ENCODE measurements at regions not wholly inside any gene's neighbourhood (a gene's known extent, or its start where the extent isn't known, plus 50 kb on each side); places are given as distances from the start of the nearest gene placed in this dataset.

DNA sequence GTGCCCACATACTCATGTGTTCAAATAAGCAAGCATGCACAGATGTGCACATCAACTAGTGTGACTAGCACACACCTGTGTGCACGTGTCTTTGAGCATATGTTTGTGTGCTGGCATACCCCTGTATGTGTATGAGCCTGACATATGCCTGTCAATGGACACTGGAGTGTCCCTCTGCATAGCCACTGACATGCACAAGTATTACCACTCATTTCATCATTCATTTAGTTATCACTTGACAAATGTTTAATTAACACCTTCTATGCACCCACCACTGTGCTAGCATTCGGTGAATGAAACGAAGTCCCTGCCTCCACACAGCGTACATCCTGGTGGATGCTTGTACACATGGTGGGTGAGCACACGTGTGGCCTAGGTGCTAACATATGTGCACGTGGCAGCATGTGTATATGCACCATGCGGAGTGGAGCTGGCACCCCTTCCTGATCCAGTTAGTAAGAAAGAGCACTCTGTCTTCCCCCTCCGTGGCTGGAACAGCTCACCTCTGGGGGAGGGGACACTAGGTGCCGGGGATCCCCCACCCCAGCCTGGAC is 112.0 kb downstream of the CHST1 start:
- no peak for DNase-seq

DNA sequence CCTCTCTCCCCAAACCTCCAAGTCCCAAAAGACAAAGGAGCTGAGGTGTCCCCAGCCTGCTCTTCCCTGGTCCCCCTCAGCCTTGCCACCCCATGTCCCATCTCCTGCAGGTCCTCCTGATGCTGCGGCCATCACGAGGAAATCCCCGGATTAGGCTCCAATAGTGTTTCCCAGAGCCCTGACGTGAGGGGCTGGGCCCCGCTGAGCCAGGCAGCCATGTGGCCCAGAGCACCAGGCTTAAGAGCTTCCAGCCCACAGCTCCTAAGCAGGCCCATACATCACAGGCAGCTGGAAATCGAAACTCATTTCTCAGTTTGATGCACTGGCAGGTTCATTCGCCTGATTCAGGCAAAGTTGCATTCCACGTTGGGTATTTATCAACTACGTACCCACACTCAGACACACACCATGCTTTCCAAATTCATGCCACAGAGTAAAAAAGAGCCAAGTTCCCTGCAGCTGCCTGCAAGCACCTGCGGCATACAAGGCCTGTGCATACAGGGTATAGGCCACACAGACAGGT is 114.2 kb downstream of the CHST1 start:
- DNase-seq, result no peak

DNA sequence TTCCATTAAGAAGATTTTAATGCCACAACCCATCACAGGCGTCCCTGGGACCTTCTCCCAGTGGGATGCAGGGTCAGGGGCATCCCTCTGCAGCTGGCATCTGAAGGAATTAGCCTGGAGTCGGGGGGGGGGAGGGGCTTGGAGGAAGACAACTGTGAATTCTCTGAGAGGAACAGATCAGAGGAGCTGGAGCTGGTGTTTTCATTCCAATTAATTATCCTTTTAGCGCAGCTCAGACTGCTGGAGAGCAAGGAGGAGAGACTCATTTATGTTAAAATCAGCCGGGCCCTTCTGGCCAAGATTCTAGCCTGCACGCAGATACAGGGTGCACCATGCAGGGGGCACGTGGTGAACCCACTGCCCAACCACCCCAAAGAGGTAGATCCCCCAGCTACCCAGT is 116.2 kb downstream of the CHST1 start:
- no peak for DNase-seq

DNA sequence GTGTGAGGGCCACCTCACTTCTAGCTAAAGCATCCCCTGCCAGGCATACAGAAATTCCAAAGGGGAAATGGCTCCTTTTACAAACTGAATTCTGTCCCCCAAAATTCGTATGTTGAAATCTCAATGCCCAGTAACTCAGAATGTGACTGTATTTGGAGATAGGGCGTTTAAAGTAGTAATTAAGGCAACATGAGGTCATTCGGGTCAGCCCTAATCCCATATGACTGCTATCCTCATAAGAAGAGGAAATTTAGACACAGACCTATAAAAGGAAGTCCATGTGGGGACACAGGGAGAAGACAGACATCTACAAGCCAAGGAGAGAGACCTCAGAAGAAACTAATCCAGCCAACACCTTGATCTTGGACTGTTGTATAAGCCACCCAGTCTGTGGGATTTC is 119.1 kb downstream of the CHST1 start:
- no peak for DNase-seq

DNA sequence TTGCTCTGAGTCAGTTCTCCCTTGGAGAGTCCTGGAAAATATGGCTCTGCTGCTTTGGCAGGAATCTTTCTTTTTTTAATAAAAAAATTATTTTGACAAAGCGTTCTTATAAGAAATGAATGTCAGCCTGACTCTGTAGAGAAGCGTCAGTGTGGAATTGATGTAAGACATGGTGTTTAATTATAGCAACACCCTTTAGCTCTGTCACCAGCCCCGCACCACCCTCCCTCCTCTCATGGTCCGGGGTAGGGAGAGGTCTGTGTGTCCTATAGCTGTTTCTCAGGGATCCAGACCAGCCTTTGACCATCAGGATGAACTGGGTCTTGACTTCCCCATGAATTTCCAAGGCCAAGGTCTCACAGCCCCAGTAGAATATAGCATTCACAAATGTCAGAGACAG is 120.6 kb downstream of the CHST1 start:
- no peak for DNase-seq

DNA sequence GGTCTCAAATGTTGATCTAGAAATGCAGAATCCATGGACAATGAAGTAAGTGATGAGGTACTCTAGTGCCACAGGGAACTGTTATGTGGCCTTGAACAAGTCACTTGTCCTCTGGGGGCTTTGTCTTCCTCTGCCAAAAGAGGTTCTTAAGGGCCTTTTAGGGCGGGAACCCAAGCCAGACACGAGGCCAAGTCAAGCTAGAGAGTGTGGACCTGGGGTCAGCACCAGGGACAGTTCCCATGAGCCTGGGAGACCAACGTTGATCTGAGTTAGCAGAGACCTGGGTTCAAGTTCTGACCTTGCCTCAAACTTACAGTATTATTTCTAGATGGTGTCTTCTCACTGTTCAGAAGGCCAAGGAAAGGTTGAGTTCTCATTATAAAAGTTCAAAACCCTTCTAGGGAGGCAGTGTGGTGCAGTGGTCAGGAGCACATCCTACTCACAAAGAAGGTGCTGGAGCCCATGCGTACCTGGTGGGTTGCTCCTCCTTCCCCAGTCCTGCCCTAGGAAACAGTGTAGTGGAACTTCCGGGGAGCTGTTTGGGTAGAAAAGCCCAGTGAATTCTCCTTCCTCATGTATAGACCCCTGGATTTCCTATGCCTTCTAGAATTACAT is 121.5 kb downstream of the CHST1 start:
- no peak for DNase-seq

DNA sequence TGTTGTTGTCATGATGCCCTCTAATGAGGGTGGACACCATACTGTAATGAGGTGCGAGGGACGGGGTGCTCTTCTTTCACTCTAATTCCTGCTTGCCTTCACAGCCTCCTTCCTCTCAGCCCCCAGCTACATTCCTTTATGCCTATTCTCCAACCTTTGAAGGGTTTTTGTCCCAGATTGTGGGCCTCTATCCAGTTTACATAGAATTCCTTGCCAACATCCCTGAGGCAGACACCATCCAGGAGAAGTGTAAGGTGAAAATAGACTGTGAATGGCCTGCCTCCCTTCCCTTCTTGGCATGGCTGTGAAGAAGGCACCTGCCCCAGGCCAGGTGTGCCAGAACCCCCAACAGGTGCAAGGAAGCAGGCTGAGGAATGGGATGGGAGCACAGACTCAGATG is 122.3 kb downstream of the CHST1 start:
- no peak for DNase-seq

DNA sequence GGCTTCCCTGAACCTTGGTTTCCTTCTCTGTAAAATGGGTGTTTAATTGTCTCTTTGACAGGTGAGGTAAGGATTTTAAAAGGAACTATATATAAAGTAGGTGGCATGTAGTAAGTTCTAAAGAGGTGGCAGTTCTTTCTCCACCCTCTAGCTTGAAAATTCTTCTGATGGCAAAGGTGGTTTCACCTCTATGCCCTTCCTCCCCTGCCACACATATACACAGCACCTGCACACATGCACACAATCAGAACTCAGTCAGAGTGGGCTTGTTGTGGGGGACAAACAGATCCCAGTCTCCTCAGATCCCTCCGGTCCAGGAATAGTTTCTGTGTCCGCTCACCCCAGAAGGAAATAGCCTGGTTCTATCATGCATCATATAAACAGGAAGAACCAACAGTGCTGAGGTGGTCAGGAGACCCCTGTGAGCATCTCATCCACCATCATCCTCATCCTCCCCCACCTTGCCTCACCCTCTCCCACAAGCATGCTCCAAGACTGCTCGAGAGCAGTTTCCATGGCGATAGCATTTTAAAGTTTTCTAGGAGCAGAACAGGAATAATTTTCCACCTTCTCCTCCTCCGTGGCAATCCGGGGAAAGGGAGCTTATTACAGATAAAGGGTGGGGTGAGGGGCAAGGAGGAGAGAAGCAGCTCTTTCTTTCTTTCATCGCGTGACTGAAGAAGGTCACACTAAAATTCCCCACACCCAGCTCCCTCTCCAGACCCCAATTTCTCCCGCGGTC is 123.6 kb downstream of the CHST1 start:
- DNase-seq, result no peak

DNA sequence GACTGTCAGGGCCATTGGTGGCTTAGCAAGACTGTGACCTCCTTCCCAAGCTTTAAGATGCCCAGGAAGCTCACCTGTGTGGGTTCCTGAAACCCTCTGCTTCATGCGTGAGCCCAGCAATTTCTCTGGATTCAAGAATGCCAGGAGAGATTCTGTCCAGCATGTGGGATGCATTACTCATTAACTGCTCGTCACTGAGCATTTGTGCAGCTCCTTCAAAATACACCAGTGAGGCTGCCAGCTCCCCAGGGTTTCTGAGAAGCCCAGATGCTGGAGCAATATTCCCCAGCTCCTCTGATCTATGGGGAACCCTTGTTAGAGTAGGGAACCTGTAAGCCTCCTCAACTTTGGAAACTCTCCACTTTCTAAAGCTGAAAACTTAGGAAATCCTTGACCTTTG is 126.5 kb downstream of the CHST1 start:
- no peak for DNase-seq

DNA sequence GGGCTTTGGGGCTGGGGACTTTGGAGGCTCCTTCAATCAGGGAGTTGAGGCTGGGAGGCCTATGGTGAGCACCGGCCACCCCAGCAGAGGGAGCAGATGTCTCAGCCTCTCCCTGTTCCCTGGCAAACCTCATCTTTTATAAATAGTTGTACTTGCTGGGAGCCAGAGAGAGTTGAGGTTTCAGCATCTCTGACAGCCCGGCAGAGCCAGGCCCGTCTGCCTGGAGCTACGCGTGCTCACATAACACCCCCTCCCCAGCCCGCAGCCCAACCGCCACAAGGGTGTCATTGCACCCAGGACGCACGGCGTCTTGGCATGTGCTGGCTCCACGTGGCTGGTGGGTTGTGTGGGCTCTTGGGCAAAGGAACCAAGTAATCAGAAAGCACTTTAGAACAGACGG is 127.1 kb downstream of the CHST1 start:
- no peak for DNase-seq

DNA sequence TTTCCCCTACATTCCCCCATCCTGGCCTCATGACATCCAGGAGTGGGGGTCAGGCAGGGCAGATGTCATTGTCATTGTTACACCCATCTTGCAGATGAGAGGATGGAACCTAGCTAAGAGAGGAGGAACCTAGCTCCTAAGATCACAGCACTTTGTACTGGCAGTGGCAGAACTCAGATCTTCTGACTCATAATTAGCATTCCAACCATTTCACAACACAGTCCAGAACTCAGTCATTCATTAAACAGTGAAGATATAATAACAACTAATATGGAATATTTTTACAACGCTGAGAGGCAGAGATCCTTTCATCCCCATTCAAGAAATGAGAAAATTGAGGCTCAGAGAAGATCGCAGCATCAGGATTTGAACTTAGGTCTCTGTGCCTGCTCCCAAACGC is 127.8 kb downstream of the CHST1 start:
- DNase-seq, result no peak

DNA sequence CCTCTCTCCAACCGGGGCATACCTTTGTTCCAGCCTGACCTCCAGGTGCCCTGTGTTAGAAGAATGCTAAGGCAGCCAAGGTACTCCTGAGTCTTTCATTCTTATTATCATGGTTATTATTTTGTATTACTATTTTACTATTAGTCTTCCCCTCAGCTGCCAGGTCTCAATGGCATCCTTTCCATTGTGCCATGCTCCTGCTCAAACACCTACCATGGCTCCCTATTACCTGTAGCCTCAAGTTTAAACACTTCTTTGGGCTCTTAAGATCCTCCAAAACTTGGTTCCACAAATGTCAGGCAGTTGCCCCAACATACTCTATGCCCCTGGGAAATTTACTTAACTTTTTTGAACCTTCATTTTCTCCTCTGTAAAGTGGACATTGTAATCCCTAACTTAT is 130.4 kb downstream of the CHST1 start:
- no peak for DNase-seq

DNA sequence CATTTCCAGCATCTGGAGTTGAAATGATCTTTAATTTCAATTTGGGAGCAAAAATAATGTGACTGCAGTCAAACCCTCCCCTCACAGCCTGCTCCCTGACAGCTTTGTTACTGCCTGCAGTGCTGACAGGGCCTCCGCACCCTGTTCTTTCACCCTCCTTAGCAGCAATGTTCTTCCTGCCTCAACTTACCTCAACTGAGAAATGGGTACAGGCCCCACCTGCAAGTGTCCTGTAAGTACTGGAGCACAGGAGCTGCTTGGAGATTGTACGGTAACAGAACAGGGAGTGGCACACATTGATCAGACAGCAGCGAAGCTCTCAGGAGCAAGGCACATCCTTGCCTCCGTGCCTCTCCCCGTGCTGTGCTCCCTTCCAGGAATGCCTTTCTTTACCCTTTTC is 131.3 kb downstream of the CHST1 start:
- no peak for DNase-seq

DNA sequence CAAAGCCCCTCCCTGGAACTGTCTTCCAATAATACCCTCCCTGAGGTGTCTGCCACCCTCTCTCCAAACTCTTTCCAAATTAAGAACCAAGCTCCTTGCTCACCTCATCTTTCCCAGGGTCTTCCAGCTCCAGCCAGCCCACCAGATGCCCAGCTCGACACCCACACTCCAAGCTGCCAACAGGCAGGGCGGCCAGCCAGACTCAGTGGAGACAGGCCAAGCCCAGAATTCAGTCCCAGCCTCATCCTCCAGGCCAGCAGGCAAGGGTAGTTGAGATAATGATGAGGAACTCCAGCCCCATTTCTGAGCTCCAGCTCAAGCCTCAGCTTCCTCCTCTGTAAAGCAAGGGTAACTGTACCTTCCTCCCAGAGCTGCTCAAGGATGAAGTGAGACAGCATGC is 132.9 kb downstream of the CHST1 start:
- DNase-seq, result no peak

DNA sequence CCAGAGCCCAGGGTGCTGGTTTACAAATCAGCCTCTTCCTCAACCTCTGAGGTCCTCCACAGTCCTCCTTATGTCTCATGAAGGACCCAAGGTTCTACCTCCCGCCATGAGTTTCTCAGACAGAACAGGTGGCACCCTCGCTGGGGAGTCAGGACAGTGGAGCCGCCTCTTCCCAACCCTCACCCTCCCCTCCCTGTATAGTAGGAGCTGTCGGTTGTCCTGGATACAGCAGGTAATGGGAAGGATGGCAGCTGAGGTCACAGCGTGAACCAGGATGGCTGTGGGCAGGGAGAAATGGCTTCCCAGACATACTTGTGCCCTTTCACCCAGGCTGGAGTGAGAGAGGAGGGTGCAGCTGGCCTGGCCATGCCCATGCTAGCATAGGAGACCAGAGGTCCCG is 134.6 kb downstream of the CHST1 start:
- DNase-seq, result no peak

DNA sequence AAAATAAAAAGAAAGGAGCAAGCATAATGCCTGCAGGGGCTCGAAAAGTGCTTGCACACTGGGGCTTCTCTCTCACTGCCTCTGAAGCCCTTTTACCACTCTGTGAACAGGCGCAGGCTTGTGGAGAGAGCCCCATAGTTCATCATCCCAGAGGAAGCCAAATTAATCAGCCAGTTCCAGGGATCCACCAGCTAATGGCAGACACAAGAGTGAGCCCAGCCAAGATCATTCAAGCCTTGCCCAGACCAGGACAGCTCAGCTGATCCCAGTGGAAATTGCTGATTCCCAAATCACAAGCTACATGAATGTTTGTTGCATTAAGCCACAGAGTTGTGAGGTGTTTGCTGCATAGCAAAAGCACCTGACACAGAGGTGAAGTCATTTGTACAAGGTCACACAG is 135.3 kb downstream of the CHST1 start:
- DNase-seq, result no peak

DNA sequence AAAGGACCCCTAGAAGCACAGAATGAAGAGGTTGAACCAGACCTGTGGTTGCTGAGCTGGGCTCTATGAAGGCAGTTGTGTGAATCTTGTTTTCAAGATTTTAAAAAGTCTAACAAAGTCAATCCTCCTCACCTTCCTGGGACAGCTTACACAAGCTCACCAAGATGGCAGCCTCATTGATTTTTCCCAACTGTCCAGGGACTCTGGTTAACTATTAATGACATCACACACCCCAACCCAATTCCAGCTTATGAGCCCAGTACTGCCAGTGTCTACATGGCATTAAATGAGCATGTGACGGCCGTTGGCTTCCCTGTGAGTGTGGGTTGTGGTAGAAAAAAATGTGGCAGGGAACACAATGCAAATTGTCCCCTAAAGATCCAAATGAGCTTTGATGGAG is 137.0 kb downstream of the CHST1 start:
- DNase-seq, result no peak

DNA sequence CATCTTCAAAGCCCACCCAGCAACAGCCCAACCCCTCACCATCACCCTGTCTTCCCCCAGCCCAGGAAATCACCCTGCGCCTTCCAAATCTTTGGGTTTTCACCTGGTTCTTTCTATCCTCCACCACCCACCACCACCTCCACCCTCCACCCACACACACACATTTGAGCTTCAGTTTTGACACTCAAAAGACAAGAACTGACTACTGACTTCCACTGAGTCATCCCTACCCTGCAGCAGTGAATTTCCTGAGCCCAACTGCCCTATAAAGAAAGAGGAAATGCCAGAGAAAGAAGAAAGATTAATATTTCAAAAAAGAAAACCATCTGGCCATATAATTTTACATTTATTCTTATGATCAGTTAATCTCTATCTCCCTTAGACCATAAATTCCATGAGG is 137.5 kb downstream of the CHST1 start:
- no peak for DNase-seq

DNA sequence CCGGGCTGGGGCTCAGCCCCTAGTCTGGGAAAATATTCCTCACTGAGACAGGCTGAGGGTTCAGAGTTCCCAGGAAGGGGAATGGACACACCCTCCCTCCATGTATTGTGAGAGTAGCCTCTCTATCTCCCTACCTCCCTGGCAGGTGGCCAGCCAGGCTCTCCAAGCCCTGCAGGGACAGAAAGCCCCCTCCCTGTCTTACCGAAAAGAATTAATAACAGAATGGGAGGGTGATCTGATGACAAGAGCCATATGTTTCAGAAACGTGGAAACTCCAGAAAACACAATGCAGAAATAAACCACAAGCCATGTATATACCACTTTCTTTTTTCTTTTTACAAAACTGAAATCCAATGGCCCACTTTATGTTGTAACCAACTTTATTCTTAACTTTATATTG is 140.0 kb downstream of the CHST1 start:
- DNase-seq, result no peak

DNA sequence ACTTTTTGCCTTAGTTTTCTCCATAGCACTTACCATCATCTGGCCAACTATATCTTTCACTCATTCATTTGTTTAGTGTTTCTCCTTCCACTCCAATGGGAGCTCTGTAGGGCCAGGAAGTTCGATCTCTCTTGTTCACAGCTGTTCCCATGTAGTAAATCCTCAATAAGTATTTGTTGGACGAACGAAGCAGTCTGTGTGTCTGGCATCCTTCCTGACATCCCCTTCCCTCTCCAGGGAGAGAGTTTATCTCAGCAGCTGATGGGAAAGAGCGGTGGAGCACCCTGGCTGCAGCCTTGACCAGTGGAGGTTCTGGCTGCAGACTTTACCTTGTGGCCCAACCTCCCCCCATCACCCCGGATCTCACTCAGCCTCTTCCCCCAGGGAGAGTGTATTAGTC is 141.7 kb downstream of the CHST1 start:
- no peak for DNase-seq

DNA sequence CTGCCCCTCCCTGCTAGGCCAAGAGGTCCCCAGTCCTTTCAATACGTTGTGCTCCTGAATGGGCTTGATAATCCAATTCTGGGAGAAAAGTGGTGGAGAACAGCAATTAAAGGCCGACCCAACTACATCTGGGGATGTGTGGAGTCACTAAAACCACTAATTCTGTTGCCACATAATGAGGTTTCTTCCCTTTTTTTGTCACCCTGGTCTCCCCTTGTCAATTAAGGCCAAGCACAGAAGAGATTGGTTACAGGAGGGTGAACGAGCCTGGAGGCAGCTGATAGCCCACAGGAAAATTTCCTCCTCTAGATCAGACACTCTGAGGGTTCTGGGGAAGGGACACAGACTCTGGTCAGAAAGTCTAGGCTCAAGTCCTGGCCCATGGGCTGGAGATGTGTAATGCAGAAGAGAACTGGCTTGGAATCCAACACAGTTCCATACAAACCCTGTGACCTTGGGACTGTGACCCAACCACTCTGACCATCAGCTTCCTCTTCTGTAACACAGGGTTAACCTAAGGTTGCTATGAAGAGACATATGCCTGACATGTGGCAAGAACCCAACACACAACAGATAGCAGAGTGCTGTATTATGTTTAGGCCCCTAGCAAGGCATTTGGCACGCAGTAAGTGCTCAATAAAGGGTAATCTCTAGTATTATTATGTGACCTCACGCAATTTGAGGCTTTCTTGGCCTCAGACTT is 146.4 kb downstream of the CHST1 start:
- DNase-seq, result no peak

DNA sequence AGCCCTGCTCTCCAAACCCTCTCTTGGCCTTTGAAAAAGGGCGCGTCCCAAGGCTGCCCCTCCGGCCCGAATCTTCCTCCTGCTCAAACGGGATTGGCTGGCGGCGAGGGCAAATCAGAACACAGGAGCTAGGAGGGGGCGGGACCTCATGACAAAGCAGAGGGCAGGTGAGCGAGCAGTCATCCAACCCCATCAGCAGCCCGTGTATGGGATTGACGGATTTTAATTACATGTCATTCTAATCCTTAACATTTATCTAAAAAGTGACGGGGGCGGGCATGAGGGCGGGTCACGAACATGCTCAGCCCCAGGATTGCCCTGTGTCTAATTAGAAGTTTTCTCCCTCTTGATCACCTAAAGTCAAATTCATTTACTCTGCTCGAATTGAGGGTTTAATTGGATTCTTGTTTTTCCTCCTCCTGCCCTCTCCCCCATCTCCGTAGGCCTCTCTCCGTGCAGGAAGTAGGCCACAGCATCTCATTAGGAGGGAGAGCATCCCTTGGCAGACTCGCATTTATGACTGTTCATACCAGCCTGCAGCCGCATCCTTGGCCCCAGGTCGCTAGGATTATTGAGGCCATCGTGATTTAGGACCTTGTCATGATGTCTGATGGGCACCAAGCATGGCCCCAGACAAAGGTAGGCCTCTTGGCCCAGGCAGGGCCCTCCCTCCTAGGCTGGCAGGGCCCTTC is 147.1 kb downstream of the CHST1 start:
- no peak for DNase-seq

DNA sequence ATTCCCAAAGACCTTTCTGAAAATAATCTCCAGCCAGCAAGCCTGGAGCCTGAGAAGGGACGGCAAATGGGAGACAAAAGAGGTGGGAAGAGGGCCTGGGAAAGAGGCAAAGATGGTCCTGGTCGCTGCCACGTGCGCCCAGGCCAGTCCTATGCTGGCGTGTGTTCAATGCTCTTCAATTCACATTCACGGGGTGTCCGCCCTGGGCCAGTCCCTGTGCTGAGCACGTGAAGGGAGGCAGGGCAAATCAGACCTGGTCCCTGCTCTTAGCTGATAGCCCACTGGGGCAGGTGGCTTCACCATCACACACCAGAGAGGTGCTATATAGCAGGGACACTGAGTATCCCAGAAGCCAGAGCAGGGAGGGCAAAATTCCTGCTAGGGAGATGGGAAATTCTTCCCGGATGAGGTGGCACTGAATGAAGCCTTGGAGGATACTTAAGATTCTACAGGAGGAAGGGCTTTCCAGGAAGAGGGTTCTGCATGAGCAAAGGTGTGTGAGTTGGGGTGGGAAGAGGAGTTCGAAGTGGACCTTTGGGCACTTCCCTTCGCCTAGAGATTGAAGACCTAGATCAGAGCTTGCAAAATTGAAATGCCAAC is 148.2 kb downstream of the CHST1 start:
- DNase-seq, result no peak
